ENCODE measurements at regions not wholly inside any gene's neighbourhood (a gene's known extent, or its start where the extent isn't known, plus 50 kb on each side); places are given as distances from the start of the nearest gene placed in this dataset.
"Not testable (repeated sequence)": the region's sequence is repeated elsewhere in the genome, so short reads cannot be mapped to it uniquely, and the experiment has no call there.

DNA sequence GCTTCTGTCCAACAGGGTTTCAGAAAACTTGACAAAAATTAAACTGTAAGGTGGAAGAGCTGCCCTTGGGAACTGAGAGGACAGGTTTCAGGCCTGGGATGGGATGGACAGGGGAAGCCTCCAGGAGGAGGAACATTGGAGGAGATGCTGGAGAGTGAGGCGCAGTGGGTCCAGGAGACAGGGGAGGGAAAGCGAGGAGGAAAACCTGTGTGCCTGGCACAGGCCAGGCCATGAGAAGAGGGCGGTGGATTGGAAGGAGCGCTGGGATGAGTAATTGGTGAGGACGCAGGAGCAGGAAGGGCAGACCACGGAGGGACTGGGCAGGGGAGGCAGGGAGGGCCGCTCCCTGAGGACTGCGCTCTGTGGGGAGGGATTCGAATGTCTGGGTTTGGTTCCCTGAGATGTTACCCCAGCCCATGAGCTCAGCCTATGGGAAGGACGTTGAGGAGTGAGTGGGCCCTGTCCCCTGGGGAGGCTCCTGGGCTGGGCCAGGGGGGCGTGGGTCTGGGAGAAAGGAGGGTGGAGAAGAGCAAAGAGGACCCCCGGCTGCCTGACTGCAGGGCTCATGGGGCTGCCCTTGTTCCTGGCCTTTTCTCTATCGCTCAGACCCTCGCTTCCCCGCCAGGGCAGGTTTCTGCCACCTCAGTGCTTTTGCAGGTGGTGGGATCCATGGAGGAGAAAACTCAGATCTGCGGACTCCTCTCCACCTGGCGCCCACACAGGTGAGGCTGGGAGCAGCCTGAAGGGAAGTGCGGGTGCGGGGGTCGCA is 249.1 kb upstream of the NPAP1 start:
- TF ChIP-seq, protein P1, sequence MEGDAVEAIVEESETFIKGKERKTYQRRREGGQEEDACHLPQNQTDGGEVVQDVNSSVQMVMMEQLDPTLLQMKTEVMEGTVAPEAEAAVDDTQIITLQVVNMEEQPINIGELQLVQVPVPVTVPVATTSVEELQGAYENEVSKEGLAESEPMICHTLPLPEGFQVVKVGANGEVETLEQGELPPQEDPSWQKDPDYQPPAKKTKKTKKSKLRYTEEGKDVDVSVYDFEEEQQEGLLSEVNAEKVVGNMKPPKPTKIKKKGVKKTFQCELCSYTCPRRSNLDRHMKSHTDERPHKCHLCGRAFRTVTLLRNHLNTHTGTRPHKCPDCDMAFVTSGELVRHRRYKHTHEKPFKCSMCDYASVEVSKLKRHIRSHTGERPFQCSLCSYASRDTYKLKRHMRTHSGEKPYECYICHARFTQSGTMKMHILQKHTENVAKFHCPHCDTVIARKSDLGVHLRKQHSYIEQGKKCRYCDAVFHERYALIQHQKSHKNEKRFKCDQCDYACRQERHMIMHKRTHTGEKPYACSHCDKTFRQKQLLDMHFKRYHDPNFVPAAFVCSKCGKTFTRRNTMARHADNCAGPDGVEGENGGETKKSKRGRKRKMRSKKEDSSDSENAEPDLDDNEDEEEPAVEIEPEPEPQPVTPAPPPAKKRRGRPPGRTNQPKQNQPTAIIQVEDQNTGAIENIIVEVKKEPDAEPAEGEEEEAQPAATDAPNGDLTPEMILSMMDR (conservative IDR thresholded peaks at IDR 0.05; ENCODE audit: low read depth, low read length), result not testable (repeated sequence)
- not testable (repeated sequence) for TF ChIP-seq EZH2 (IDR thresholded peaks at IDR 0.05; ENCODE audit: low read length, unreplicated experiment)
